Liver (tissue), 7 donors: ENCODE measurements at regions not wholly inside any gene's neighbourhood (a gene's known extent, or its start where the extent isn't known, plus 50 kb on each side); places are given as distances from the start of the nearest gene placed in this dataset.

ENCODE experiments used
- DNase-seq: peaks from one replicate; pipeline ENCODE4 v3.0.0-alpha.2; 2017; ENCODE audit warnings: low spot score
- H3K27ac ChIP-seq, 2 donors: one replicate each; pipeline ENCODE4 v1.7.0; 2013; ENCODE audit warnings: inconsistent platforms in 2 of 2, low read length in 2 of 2, control low read depth in 1 of 2, low read depth in 1 of 2, mild to moderate bottlenecking in 1 of 2
- H3K27me3 ChIP-seq, 4 donors: one replicate each; pipeline versions ENCODE4 v1.6.1 to v1.7.0; 2013; ENCODE audit warnings: low read length in 3 of 4, inconsistent platforms in 1 of 4, mild to moderate bottlenecking in 1 of 4, moderate library complexity in 1 of 4; ENCODE audit not compliant: control insufficient read depth in 4 of 4, insufficient read depth in 4 of 4
- H3K36me3 ChIP-seq, 4 donors: one replicate each; pipeline versions ENCODE4 v1.6.1 to v1.7.0; 2013; ENCODE audit warnings: low read length in 3 of 4, mild to moderate bottlenecking in 3 of 4, low read depth in 1 of 4, moderate library complexity in 1 of 4; ENCODE audit not compliant: control insufficient read depth in 4 of 4, insufficient read depth in 3 of 4
- H3K4me1 ChIP-seq, 4 donors: one replicate each; pipeline versions ENCODE4 v1.6.1 to v1.7.0; 2013; ENCODE audit warnings: low read length in 3 of 4, mild to moderate bottlenecking in 3 of 4, moderate library complexity in 1 of 4; ENCODE audit not compliant: control insufficient read depth in 4 of 4, insufficient read depth in 4 of 4
- H3K4me3 ChIP-seq, 3 donors: one replicate each; pipeline versions ENCODE4 v1.6.1 to v1.7.0; 2013; ENCODE audit warnings: low read length in 3 of 3, control low read depth in 1 of 3, low read depth in 1 of 3, mild to moderate bottlenecking in 1 of 3
- H3K9ac ChIP-seq, 2 donors: one replicate each; pipeline ENCODE4 v1.7.0; 2013; ENCODE audit warnings: low read length in 2 of 2, mild to moderate bottlenecking in 2 of 2, moderate library complexity in 2 of 2, control low read depth in 1 of 2, low read depth in 1 of 2
- H3K9me3 ChIP-seq, 4 donors: one replicate each; pipeline versions ENCODE4 v1.6.1 to v1.7.0; 2013; ENCODE audit warnings: low read length in 3 of 4; ENCODE audit not compliant: control insufficient read depth in 4 of 4
- ATF3 ChIP-seq: IDR thresholded peaks from 2 replicates; pipeline ENCODE4 v1.6.1; 2016; ENCODE audit warnings: antibody characterized with exemption
- EGR1 ChIP-seq, 2 donors: IDR thresholded peaks; 2 replicates each; pipeline ENCODE4 v1.6.1; 2016 to 2018; ENCODE audit warnings: antibody characterized with exemption in 2 of 2, low read depth in 2 of 2
- FOXA2 ChIP-seq: IDR thresholded peaks from 2 replicates; pipeline ENCODE4 v1.6.1; 2016; ENCODE audit warnings: antibody characterized with exemption
- GABPA ChIP-seq, 2 donors: IDR thresholded peaks in 1 of 2; conservative IDR thresholded peaks in 1 of 2; 2 replicates each; pipeline ENCODE4 v1.6.1; 2016; ENCODE audit warnings: antibody characterized with exemption in 2 of 2, mild to moderate bottlenecking in 1 of 2, moderate library complexity in 1 of 2
- HNF4A ChIP-seq, 2 donors: conservative IDR thresholded peaks; 2 replicates each; pipeline ENCODE4 v1.6.1; 2016; ENCODE audit warnings: antibody characterized with exemption in 2 of 2, mild to moderate bottlenecking in 2 of 2
- JUND ChIP-seq, 2 donors: IDR thresholded peaks; 2 replicates each; pipeline ENCODE4 v1.6.1; 2016; ENCODE audit warnings: antibody characterized with exemption in 2 of 2
- MAX ChIP-seq: IDR thresholded peaks from 2 replicates; pipeline ENCODE4 v1.6.1; 2016; ENCODE audit warnings: antibody characterized with exemption
- NR2F2 ChIP-seq: IDR thresholded peaks from 2 replicates; pipeline ENCODE4 v1.6.1; 2016; ENCODE audit warnings: antibody characterized with exemption
- RAD21 ChIP-seq, 2 donors: IDR thresholded peaks; 2 replicates each; pipeline ENCODE4 v1.6.1; 2016; ENCODE audit warnings: antibody characterized with exemption in 2 of 2, mild to moderate bottlenecking in 2 of 2
- REST ChIP-seq: IDR thresholded peaks from 2 replicates; pipeline ENCODE4 v1.6.1; 2016; ENCODE audit warnings: antibody characterized with exemption, mild to moderate bottlenecking
- RXRA ChIP-seq, 2 donors: IDR thresholded peaks; 2 replicates each; pipeline ENCODE4 v1.6.1; 2017 to 2018; ENCODE audit warnings: antibody characterized with exemption in 2 of 2, mild to moderate bottlenecking in 1 of 2
- SP1 ChIP-seq: IDR thresholded peaks from 2 replicates; pipeline ENCODE4 v1.6.1; 2018; ENCODE audit warnings: antibody characterized with exemption, mild to moderate bottlenecking
- WGBS: extraction: QIAGEN DNeasy Blood & Tissue Kit; methylation state at CpG from one replicate; pipeline ENCODE4 v1.1.7; 2013; 5-methylcytosine and 5-hydroxymethylcytosine counted together
- TF ChIP-seq, protein P1 (sequence below): IDR thresholded peaks from 2 replicates; pipeline ENCODE4 v1.6.1; 2016; ENCODE audit warnings: antibody characterized with exemption
- donor health status: healthy.
- donor health status: healthy.
- donor health status: healthy.
- donor health status: healthy.

DNA sequence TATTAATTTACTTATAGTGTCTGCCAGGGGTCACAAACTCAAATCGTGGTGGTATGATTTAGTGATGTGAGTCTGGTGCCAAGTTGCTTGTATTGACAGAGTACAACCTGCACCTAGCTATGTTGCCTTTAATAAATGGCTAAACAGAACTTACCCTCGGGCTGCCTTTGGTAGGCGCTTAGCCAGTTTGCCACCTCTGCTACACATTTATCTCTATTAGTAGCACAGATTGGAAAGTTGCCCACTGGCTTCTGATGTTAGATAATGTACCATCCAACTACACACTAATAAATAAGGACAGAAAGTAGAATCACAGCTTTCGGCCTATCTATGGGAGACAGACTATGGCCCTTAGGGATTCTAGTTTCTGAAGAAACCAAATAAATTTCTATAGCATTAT is 368.4 kb downstream of the MAN2A1 start (continued):
- TF ChIP-seq EGR1 (IDR thresholded peaks at IDR 0.05; ENCODE audit: low read depth in 2 of 2) (no peak), NR2F2 (no peak), GABPA (IDR thresholded peaks at IDR 0.05 in 1 of 2, conservative IDR thresholded peaks at IDR 0.05 in 1 of 2) (no peak), RXRA (IDR thresholded peaks at IDR 0.05) (no peak), ATF3 (no peak)
- TF ChIP-seq, protein P1, sequence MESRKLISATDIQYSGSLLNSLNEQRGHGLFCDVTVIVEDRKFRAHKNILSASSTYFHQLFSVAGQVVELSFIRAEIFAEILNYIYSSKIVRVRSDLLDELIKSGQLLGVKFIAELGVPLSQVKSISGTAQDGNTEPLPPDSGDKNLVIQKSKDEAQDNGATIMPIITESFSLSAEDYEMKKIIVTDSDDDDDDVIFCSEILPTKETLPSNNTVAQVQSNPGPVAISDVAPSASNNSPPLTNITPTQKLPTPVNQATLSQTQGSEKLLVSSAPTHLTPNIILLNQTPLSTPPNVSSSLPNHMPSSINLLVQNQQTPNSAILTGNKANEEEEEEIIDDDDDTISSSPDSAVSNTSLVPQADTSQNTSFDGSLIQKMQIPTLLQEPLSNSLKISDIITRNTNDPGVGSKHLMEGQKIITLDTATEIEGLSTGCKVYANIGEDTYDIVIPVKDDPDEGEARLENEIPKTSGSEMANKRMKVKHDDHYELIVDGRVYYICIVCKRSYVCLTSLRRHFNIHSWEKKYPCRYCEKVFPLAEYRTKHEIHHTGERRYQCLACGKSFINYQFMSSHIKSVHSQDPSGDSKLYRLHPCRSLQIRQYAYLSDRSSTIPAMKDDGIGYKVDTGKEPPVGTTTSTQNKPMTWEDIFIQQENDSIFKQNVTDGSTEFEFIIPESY, result no peak

DNA sequence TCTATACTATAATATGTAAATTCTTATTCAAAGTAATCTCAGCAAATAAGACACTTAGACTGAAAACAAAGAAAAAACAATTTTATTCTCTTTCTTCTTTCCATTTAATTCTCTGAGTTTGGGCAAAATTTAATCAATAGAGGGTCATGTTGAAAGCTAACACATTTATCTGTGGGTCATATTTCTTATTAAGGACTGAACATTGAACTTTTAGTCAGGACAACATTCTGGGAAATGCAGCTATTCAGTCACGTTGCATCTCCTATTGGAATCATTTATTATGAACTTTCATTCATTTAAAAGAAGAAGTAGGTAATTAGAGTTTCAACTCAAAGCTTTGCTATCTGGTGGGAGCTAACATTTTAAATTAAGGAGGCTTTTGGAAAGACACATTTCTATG is 372.5 kb downstream of the MAN2A1 start:
- H3K4me3 ChIP-seq, result no peak overlapping the region
- peaks cover 0 to 20% (median 5%) of the 10 kb centered on the region in 4 donors for H3K4me1 ChIP-seq
- peak in 1 of 2 donors; percentile 7 for TF ChIP-seq RAD21 (IDR thresholded peaks at IDR 0.05)
- TF ChIP-seq RXRA (IDR thresholded peaks at IDR 0.05), result peak in 1 of 2 donors; percentile 55
- TF ChIP-seq SP1, result peak; percentile 15
- TF ChIP-seq GABPA (IDR thresholded peaks at IDR 0.05 in 1 of 2, conservative IDR thresholded peaks at IDR 0.05 in 1 of 2), result no peak
- TF ChIP-seq HNF4A (conservative IDR thresholded peaks at IDR 0.05), result peak; percentile 65 to 73
- no peaks in the 10 kb centered on the region for H3K27me3 ChIP-seq
- no peaks in the 10 kb centered on the region for H3K36me3 ChIP-seq
- DNase-seq, result no peak
- H3K9ac ChIP-seq, result no peak overlapping the region
- H3K27ac ChIP-seq, result no peak overlapping the region
- 33% methylated on average over 1 of the region's 1 CpG for WGBS
- no peaks in the 10 kb centered on the region for H3K9me3 ChIP-seq

- Histone ChIP-seq H3K36me3 (no peaks in the 10 kb centered on the region), H3K9ac (no peak overlapping the region), H3K9me3 (peaks cover 0 to 3% (median 0%) of the 10 kb centered on the region in 4 donors), H3K4me1 (peaks cover 0 to 11% (median 5%) of the 10 kb centered on the region in 4 donors), H3K27me3 (no peaks in the 10 kb centered on the region), H3K27ac (no peak overlapping the region), H3K4me3 (no peak overlapping the region)
- no peak for DNase-seq
- TF ChIP-seq, protein P1, result no peak
- TF ChIP-seq JUND (IDR thresholded peaks at IDR 0.05) (no peak), REST (no peak), MAX (no peak), FOXA2 (no peak), GABPA (IDR thresholded peaks at IDR 0.05 in 1 of 2, conservative IDR thresholded peaks at IDR 0.05 in 1 of 2) (no peak)
- 89% methylated on average over 7 of the region's 7 CpGs for WGBS
Observed at GRCh38 chr5:110063640-110064602, 374.2 kb downstream of the MAN2A1 start.
